Astrocyte (in vitro differentiated cells and primary cell): ENCODE measurements at regions not wholly inside any gene's neighbourhood (a gene's known extent, or its start where the extent isn't known, plus 50 kb on each side); places are given as distances from the start of the nearest gene placed in this dataset.

Experiments used
- CTCF ChIP-seq: IDR thresholded peaks from 2 replicates; pipeline ENCODE4 v1.5.1; 2011; ENCODE audit warnings: low read depth, mild to moderate bottlenecking, inconsistent platforms, low read length, moderate library complexity; ENCODE audit not compliant: insufficient read depth
- EZH2 ChIP-seq: IDR thresholded peaks from 2 replicates; pipeline ENCODE4 v1.6.1; 2012; ENCODE audit warnings: mild to moderate bottlenecking, low read length, inconsistent platforms; ENCODE audit not compliant: insufficient read depth

GRCh38 chr9:4922730-4923129 is 62.3 kb upstream of the JAK2 start:
- TF ChIP-seq EZH2 (no peak), CTCF (no peak)
